ENCODE measurements at regions not wholly inside any gene's neighbourhood (a gene's known extent, or its start where the extent isn't known, plus 50 kb on each side); places are given as distances from the start of the nearest gene placed in this dataset.

- Histone ChIP-seq H3K4me3 (ENCODE audit: low read length) (no peak overlapping the region), H3K4me1 (ENCODE audit: control insufficient read depth, insufficient read depth, low read length) (no peaks in the 10 kb centered on the region), H3K27me3 (ENCODE audit: control insufficient read depth, insufficient read depth, low read length) (no peaks in the 10 kb centered on the region), H3K27ac (ENCODE audit: low read depth, low read length) (no peak overlapping the region), H3K36me3 (ENCODE audit: control insufficient read depth, insufficient read depth, low read length) (no peaks in the 10 kb centered on the region), H3K9ac (ENCODE audit: low read length) (no peak overlapping the region)
Observed at GRCh38 chr12:84222841-84223240, 689.8 kb downstream of the SLC6A15 start.

GRCh38 chr12:84218406-84218805 is 694.2 kb downstream of the SLC6A15 start:
- Histone ChIP-seq H3K27ac (ENCODE audit: low read depth, low read length) (no peak overlapping the region), H3K9ac (ENCODE audit: low read length) (no peak overlapping the region), H3K27me3 (ENCODE audit: control insufficient read depth, insufficient read depth, low read length) (no peaks in the 10 kb centered on the region), H3K4me1 (ENCODE audit: control insufficient read depth, insufficient read depth, low read length) (no peaks in the 10 kb centered on the region), H3K36me3 (ENCODE audit: control insufficient read depth, insufficient read depth, low read length) (no peaks in the 10 kb centered on the region), H3K4me3 (ENCODE audit: low read length) (no peak overlapping the region)

GRCh38 chr12:84201976-84202375 is 710.6 kb downstream of the SLC6A15 start:
- Histone ChIP-seq H3K27ac (ENCODE audit: low read depth, low read length) (no peak overlapping the region), H3K9ac (ENCODE audit: low read length) (no peak overlapping the region), H3K4me1 (ENCODE audit: control insufficient read depth, insufficient read depth, low read length) (no peaks in the 10 kb centered on the region), H3K36me3 (ENCODE audit: control insufficient read depth, insufficient read depth, low read length) (no peaks in the 10 kb centered on the region), H3K27me3 (ENCODE audit: control insufficient read depth, insufficient read depth, low read length) (no peaks in the 10 kb centered on the region), H3K4me3 (ENCODE audit: low read length) (no peak overlapping the region)

DNA sequence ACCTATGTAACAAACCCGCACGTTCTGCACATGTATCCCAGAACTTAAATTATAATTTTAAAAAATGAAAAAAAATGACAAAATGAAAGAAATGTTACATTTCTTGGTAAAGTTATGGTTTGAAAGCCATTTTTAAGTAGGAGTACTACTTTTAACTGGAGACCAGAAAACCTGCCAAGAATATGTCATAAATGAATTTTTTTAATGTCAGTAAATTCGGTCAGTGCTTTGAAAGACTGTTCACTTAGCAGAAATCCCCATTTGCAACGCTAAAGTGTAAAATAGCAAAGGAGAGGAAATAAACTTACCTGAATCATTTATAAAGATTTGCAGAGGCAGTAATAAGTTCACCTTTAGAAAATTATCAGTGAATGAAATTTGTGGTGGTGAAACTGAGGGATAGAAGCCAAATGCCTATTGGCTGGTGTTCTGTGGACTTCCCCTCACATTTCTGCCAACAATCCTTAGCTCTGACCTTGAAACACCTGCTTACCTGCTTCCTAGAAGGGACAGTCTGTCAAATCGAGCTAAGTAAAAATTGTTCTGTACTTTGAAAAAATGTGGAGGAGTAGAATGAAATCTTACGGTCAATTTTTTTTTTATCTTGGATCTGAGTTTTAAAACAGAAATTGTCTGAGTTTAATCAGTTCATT is 714.2 kb downstream of the SLC6A15 start:
- H3K36me3 ChIP-seq (ENCODE audit: control insufficient read depth, insufficient read depth, low read length), result no peaks in the 10 kb centered on the region
- no peaks in the 10 kb centered on the region for H3K4me1 ChIP-seq (ENCODE audit: control insufficient read depth, insufficient read depth, low read length)
- no peaks in the 10 kb centered on the region for H3K27me3 ChIP-seq (ENCODE audit: control insufficient read depth, insufficient read depth, low read length)
- H3K27ac ChIP-seq (ENCODE audit: low read depth, low read length), result no peak overlapping the region
- H3K9ac ChIP-seq (ENCODE audit: low read length), result no peak overlapping the region
- no peak overlapping the region for H3K4me3 ChIP-seq (ENCODE audit: low read length)

- H3K9ac ChIP-seq (ENCODE audit: low read length), result no peak overlapping the region
- H3K4me1 ChIP-seq (ENCODE audit: control insufficient read depth, insufficient read depth, low read length), result no peaks in the 10 kb centered on the region
- H3K36me3 ChIP-seq (ENCODE audit: control insufficient read depth, insufficient read depth, low read length), result no peaks in the 10 kb centered on the region
- no peak overlapping the region for H3K4me3 ChIP-seq (ENCODE audit: low read length)
- no peak overlapping the region for H3K27ac ChIP-seq (ENCODE audit: low read depth, low read length)
- no peaks in the 10 kb centered on the region for H3K27me3 ChIP-seq (ENCODE audit: control insufficient read depth, insufficient read depth, low read length)
Observed at GRCh38 chr12:84191779-84192178, 720.8 kb downstream of the SLC6A15 start.

DNA sequence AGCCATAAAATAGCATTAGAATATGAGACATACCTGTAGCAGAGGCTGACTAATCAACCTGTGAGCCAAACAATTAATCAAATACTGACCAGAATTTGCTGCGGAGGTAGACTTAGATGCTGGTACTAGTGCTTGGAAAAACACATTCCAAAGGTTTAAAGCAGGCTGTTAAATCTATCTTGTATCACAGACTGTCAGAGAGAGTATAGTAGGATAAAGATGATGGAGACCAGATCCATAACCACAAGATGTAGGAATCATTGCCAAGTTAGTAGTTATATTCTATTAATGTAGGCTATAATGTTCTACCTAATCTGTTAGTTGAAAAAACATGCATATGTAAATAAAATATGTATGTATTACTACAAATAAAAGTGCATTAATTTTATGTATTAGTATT is 726.2 kb downstream of the SLC6A15 start:
- Histone ChIP-seq H3K4me3 (ENCODE audit: low read length) (no peak overlapping the region), H3K27ac (ENCODE audit: low read depth, low read length) (no peak overlapping the region), H3K9ac (ENCODE audit: low read length) (no peak overlapping the region), H3K27me3 (ENCODE audit: control insufficient read depth, insufficient read depth, low read length) (no peaks in the 10 kb centered on the region), H3K36me3 (ENCODE audit: control insufficient read depth, insufficient read depth, low read length) (no peaks in the 10 kb centered on the region), H3K4me1 (ENCODE audit: control insufficient read depth, insufficient read depth, low read length) (peaks cover 2% of the 10 kb centered on the region)

- H3K4me1 ChIP-seq (ENCODE audit: control insufficient read depth, insufficient read depth, low read length), result peaks cover 2% of the 10 kb centered on the region
- H3K27ac ChIP-seq (ENCODE audit: low read depth, low read length), result no peak overlapping the region
Observed at GRCh38 chr12:84183576-84183975, 729.0 kb downstream of the SLC6A15 start.

GRCh38 chr12:84174115-84174514 is 738.5 kb downstream of the SLC6A15 start:
- no peak overlapping the region for H3K4me3 ChIP-seq (ENCODE audit: low read length)
- no peak overlapping the region for H3K9ac ChIP-seq (ENCODE audit: low read length)
- no peaks in the 10 kb centered on the region for H3K4me1 ChIP-seq (ENCODE audit: control insufficient read depth, insufficient read depth, low read length)
- H3K27me3 ChIP-seq (ENCODE audit: control insufficient read depth, insufficient read depth, low read length), result no peaks in the 10 kb centered on the region
- H3K27ac ChIP-seq (ENCODE audit: low read depth, low read length), result no peak overlapping the region
- H3K36me3 ChIP-seq (ENCODE audit: control insufficient read depth, insufficient read depth, low read length), result no peaks in the 10 kb centered on the region

More at GRCh38 chr12:84183576-84183975, 729.0 kb downstream of the SLC6A15 start:
- Histone ChIP-seq H3K36me3 (ENCODE audit: control insufficient read depth, insufficient read depth, low read length) (no peaks in the 10 kb centered on the region), H3K9ac (ENCODE audit: low read length) (no peak overlapping the region), H3K4me3 (ENCODE audit: low read length) (no peak overlapping the region), H3K27me3 (ENCODE audit: control insufficient read depth, insufficient read depth, low read length) (no peaks in the 10 kb centered on the region)

GRCh38 chr12:84172823-84173424 is 739.7 kb downstream of the SLC6A15 start:
- H3K27ac ChIP-seq (ENCODE audit: low read depth, low read length), result no peak overlapping the region

GRCh38 chr12:84166812-84167211 is 745.8 kb downstream of the SLC6A15 start:
- Histone ChIP-seq H3K4me3 (ENCODE audit: low read length) (no peak overlapping the region), H3K36me3 (ENCODE audit: control insufficient read depth, insufficient read depth, low read length) (no peaks in the 10 kb centered on the region), H3K9ac (ENCODE audit: low read length) (no peak overlapping the region), H3K27me3 (ENCODE audit: control insufficient read depth, insufficient read depth, low read length) (no peaks in the 10 kb centered on the region), H3K27ac (ENCODE audit: low read depth, low read length) (no peak overlapping the region), H3K4me1 (ENCODE audit: control insufficient read depth, insufficient read depth, low read length) (no peaks in the 10 kb centered on the region)

More at GRCh38 chr12:84172823-84173424, 739.7 kb downstream of the SLC6A15 start:
- H3K27me3 ChIP-seq (ENCODE audit: control insufficient read depth, insufficient read depth, low read length), result no peaks in the 10 kb centered on the region
- no peak overlapping the region for H3K4me3 ChIP-seq (ENCODE audit: low read length)
- no peaks in the 10 kb centered on the region for H3K4me1 ChIP-seq (ENCODE audit: control insufficient read depth, insufficient read depth, low read length)
- H3K9ac ChIP-seq (ENCODE audit: low read length), result no peak overlapping the region
- H3K36me3 ChIP-seq (ENCODE audit: control insufficient read depth, insufficient read depth, low read length), result no peaks in the 10 kb centered on the region

- H3K4me1 ChIP-seq (ENCODE audit: control insufficient read depth, insufficient read depth, low read length), result no peaks in the 10 kb centered on the region
- H3K36me3 ChIP-seq (ENCODE audit: control insufficient read depth, insufficient read depth, low read length), result no peaks in the 10 kb centered on the region
- H3K27ac ChIP-seq (ENCODE audit: low read depth, low read length), result no peak overlapping the region
- H3K9ac ChIP-seq (ENCODE audit: low read length), result no peak overlapping the region
- no peaks in the 10 kb centered on the region for H3K27me3 ChIP-seq (ENCODE audit: control insufficient read depth, insufficient read depth, low read length)
- no peak overlapping the region for H3K4me3 ChIP-seq (ENCODE audit: low read length)
Observed at GRCh38 chr12:84165998-84166571, 746.5 kb downstream of the SLC6A15 start.

- Histone ChIP-seq H3K9ac (ENCODE audit: low read length) (no peak overlapping the region), H3K36me3 (ENCODE audit: control insufficient read depth, insufficient read depth, low read length) (no peaks in the 10 kb centered on the region), H3K27ac (ENCODE audit: low read depth, low read length) (no peak overlapping the region), H3K27me3 (ENCODE audit: control insufficient read depth, insufficient read depth, low read length) (no peaks in the 10 kb centered on the region), H3K4me1 (ENCODE audit: control insufficient read depth, insufficient read depth, low read length) (no peaks in the 10 kb centered on the region), H3K4me3 (ENCODE audit: low read length) (no peak overlapping the region)
Observed at GRCh38 chr12:84161296-84161695, 751.3 kb downstream of the SLC6A15 start.

DNA sequence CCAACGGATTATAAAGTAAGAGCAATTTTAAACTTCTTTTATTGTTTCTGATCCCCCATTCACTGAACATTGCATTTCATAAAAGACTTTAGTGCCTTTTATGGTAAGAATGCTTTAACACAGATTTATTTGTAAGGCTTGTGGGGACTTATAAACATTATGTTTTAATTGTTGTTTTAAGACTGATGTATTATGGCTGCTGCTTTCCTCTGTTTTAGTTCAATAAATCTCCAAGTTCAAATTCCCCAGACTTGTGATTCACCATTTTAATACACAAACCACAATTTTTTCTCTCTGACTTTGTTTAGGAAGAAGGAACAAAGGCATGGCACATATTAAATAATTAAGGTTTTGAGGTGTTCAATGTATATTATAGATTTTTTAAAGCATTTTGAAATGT is 753.3 kb downstream of the SLC6A15 start:
- Histone ChIP-seq H3K36me3 (ENCODE audit: control insufficient read depth, insufficient read depth, low read length) (no peaks in the 10 kb centered on the region), H3K4me1 (ENCODE audit: control insufficient read depth, insufficient read depth, low read length) (no peaks in the 10 kb centered on the region), H3K27ac (ENCODE audit: low read depth, low read length) (no peak overlapping the region), H3K27me3 (ENCODE audit: control insufficient read depth, insufficient read depth, low read length) (no peaks in the 10 kb centered on the region), H3K4me3 (ENCODE audit: low read length) (no peak overlapping the region), H3K9ac (ENCODE audit: low read length) (no peak overlapping the region)

Data from rectal smooth muscle tissue (tissue), 1 donor.